Activated naive CD4-positive, alpha-beta T cell treated with anti-CD3 and anti-CD28 coated beads, Interleukin-2, amount 50 U/mL, for 16 hours (primary cell): ENCODE measurements at regions not wholly inside any gene's neighbourhood (a gene's known extent, or its start where the extent isn't known, plus 50 kb on each side); places are given as distances from the start of the nearest gene placed in this dataset.

Experiments
- DNase-seq: peaks from one replicate; pipeline ENCODE4 v3.0.0-alpha.2; 2020

GRCh38 chr12:108043286-108043685, 85.8 kb upstream of the WSCD2 start:
- no peak for DNase-seq

DNA sequence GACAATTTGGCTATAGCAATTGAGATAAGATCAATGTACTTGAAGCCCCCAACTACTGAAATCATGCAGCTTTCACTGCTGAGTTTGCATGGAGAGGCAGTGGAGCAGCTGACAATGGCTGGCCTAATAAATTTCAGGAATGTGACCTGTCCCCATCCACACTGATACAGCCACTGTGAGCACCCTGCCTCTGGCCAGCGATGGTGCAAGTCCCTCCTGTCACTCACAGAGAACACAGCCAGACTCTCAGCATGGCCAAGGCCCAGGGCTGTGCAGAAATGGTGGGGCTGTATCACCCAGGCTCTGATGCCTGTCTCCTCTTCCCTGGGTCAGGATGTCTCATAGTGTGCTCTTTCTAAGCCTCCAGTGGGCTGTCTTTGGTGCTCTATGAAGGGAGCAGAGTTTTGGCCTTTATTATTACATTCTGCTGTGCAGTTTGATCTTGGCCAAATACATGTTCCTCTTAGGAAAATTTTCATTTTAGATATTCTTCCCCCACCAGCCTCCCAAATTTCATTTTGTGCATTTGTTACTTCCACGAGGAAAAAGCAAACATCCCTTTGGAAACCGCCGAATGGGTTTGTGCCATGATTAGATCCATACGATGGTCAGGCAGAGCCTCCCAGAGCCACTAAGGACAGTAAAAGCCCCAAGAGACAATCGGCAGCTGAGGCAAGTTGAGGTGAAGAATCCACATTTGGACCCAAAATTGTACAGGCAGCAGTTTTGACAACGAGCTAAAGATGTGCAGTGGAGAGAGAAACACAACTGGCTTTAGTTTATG, 85.1 kb upstream of the WSCD2 start:
- DNase-seq = no peak

- DNase-seq = no peak
These were observed 83.0 kb upstream of the WSCD2 start for GRCh38 chr12:108046135-108046534.

- no peak for DNase-seq
These were observed 82.4 kb upstream of the WSCD2 start for GRCh38 chr12:108046650-108047049.

- DNase-seq = no peak
These were observed 82.0 kb upstream of the WSCD2 start for GRCh38 chr12:108047071-108047550.

- no peak for DNase-seq
These were observed 80.4 kb upstream of the WSCD2 start for GRCh38 chr12:108048686-108049085.

DNA sequence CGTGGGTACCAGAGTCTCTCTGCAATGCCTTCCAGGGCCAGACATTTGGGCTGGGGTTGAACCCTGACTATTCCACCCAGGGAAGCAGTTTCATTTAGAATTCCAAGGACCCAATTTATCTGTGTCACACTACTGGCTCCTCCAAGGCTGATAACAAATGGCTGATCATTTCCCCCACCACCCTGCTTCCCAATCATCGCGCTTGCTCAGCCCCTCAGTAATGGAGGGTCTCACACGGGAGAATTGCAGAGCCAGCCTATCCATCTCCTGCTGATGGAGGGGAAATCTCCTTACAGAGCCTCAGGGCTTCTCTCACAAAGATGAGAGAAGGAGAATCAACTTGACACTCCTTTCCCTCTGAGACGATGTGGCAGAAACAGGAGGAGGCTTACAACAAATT, 78.4 kb upstream of the WSCD2 start:
- DNase-seq = no peak

DNA sequence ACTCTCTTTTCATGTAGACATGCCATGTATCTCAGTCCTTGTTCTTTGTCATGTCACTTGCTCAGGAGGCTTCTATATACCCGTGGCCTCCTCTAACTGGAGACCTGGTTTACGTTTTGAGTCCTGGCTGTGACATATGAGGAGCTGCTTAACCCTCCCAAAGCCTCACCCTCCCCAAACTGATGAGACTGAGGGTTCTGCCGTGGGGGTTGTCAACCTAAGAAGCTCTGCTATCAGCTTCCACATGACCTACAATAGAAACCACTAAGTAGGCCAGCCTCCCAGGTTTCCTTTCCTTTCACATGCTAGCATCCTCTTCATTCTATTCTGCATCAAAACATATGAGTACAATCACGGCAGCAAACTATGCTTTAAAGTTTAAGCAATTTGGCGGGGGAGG, 76.8 kb upstream of the WSCD2 start:
- no peak for DNase-seq

DNA sequence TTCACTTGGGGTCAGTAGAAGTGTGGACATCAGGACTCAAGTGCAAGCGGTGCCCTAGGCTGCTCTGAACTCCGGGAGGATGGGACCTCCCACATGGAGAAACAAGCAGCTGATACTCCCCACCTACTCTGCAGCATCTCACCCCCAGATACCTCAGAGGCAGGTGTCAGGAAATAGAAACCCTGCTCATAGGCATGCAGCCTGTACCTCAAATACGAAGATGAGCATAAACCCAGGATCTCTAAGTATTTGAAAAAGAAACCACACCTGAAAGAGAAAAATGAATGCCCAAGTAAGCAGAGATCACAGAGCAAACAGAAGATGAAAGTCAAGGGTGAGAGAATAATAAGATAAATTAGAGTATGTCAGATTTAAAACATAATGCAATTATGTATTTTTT, 75.6 kb upstream of the WSCD2 start:
- no peak for DNase-seq

DNA sequence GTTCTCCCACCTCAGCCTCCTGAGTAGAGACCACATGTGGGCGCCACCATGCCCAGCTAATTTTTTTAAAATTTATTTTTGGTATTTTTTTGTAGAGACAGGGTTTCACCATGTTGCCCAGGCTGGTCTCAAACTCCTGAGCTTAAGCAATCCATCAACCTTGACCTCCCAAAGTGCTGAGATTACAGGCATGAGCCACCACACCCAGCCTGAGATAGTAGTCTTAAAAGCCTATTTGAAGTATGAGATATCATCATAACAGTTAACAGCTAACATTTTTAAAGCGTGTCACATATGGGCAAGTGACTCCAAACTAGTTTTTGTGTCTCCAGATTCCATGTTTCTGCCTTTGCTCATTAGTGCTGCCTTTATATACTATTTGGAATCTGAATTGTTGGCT, 74.6 kb upstream of the WSCD2 start:
- DNase-seq = no peak

DNA sequence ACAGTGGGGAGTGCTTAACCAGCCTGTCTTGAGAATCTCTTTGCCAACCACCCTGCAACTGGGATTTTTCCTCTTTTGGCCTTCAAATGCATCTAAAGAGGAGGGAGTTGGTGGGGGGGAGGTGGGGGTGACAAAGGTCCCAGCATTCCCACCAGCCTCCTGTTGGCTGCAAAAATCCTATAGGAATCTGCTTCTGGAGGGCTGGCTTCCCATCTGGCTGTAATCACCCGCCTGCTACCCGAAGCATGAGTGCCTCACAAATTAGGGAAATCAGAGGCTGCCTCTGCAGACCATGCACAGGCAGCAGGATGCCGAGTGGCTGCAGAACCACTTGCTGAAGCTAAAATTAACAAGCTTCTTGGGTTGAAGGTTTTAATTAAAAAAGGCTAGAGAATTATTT, 73.9 kb upstream of the WSCD2 start:
- DNase-seq = no peak

DNA sequence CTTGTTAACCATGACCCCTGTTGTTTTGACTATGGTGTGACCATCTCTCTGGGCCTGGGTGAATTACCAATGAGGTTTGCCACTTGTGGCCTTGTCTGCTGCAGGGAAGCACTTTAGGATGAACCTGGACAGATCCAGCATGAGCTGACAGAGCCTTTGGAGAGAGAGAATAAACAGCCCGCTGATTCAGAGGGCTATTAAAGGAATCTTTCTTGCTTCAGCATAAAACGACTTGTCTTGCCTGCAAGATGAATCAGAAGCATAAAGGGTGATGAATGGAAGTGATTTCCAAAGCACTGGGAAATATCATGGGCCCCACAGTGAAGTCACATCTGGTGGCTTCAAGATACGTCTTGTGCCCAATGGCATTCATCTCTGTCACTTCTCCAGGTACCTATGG, 69.0 kb upstream of the WSCD2 start:
- DNase-seq = no peak

GRCh38 chr12:108060903-108061302, 68.2 kb upstream of the WSCD2 start:
- no peak for DNase-seq

DNA sequence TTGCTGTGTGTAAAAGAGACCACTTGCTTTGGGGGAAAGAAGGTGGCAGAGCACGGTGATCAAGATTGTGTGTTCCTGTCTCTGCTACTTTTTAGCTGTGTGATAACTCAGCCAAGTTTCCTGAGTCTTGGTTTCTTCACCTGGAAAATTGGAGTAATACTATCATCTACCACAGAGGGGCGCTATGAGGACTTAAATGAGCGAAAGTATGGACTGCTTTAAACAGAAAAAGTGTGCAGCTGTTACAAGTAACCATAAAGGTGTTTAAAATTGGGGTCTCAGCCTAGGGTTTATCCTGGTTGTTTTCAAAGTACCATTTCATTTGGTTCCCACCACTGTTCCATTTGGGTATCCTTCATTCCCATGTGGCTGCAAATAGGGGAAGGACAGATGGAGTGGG, 65.9 kb upstream of the WSCD2 start:
- no peak for DNase-seq

DNA sequence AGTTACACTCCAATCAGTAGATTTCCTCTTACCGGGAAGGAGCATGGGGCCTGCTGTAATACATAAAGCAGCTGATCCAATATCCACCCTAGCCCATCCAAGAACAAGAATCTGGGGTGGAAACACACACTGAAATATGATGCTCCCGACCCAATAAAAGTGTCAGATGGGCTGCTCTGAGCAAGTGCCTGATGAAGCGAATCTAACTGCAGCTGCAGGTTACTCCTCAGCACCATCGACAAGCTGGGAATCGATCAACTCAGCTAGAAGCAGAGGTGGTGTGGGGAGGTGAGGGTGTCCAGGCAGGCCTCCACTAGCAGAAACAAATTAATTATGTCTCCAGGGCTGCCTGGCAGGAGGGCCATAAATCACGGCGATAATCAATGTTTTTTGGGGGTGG, 64.0 kb upstream of the WSCD2 start:
- DNase-seq = no peak

GRCh38 chr12:108066583-108067577, 62.2 kb upstream of the WSCD2 start:
- DNase-seq = no peak

DNA sequence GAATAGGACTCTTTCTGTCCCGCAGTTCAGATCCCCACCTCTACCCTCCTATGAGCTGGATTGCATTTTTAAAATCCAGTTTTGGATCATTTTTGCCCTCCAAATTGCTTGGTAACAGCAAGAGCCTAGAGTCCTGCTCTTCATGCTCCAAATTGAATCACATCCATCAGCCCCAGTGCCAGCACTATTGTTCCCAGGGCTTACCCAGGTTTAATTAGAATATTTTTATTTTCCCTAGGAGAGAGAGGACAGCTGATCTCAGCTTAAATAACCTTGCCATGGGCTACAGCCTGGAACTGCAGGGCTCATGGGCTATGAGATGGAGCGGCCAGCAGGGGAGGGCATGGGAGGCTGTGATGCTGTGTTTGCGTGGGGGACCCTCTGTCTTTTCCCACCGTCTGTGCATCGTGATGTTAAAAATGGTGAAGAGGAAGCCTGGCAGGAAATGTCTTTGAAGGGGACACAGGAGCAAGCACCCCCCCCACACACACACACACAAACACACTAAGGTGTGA, 59.4 kb upstream of the WSCD2 start:
- no peak for DNase-seq

DNA sequence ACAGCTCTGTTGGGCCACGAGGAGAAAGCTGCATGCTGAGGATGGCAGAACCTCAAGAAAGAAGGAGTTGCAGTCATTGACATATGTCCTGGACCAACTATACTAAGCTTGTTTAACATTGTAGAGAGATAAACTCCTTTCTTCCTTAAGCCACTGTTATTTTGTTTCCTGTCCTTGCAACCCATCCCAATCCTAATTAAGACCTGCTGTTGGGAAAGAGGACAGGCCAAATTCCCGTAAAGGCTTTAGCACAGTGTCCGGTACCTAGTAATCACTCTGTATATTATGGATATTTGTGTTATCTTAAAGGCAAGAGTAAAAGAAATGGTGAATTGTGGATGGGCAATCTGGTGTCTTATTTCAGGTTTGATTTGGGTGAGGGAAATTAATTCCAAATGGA, 53.5 kb upstream of the WSCD2 start:
- DNase-seq = no peak

DNA sequence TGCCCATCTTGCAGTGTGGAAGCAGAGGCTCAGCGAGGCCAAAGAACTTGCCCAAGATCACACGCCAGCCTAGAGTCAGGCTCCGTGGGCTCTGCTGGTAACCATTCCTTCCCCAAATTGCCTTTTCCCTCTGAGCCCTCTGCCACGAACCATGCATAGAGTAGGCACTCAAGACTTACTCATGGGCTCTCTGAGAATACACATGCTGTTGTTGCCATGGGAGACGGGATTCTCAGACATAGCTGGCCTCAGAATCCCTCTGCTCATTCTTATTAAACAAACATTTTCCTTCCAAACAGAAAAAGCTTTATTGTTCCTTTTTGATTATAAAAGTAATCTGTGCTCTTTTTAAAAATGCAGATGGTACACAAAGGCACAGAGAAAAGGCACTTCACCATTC, 52.5 kb upstream of the WSCD2 start:
- no peak for DNase-seq

DNA sequence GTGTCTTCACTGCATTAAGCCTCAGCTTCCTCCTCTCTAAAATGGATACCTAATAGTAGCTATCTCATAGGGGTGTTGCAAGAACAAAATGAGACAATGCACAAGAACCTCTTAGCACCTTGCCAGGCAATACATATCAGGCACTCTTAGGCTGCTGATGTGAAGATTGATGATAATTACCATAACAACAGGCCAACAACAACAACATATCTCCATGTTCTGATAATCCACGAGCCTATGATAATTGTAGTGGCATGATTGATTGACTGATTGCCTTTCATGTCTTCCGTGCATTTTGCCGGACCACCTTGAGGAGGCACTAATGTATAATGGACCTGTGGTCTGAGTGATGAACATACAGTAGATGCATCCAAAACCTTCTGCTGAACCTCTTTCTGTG, 50.7 kb upstream of the WSCD2 start:
- no peak for DNase-seq
